ENCODE measurements at regions not wholly inside any gene's neighbourhood (a gene's known extent, or its start where the extent isn't known, plus 50 kb on each side); places are given as distances from the start of the nearest gene placed in this dataset.

DNA sequence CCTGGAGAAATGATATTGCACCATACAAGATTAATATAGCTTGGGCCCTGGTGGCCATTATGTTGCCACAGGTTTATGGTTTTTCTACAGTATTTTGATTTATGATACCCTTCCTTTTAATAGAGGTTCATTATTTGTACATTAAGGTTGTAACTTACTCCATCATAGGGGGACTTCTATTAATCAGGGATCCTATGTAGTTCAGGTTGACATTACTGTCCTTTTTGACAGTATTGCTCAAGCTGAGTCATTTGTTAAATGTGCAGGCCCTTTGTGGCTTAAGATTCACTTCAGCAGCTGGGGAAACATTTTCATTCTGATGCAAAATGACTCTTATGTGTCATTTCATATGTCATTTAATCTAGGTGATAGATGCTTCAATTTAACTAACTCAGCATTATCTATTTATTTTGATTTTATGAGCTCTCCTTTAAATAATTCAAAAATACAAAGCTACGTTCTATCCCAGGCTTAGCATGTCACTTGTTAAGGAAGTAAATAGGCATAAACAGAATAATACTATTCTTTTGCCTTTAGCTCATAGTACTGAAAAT is 686.9 kb upstream of the NCAM2 start:
- ATAC-seq (ENCODE audit: low FRiP score in 2 of 2) (no peak), DNase-seq (no peak)
- Histone ChIP-seq H3K27ac (no peak overlapping the region), H3K4me3 (no peak overlapping the region), H3K27me3 (no peaks in the 10 kb centered on the region), H3K4me1 (no peaks in the 10 kb centered on the region), H3K9me3 (peaks cover 0 to 9% (median 0%) of the 10 kb centered on the region in 4 donors), H3K36me3 (no peaks in the 10 kb centered on the region)
- WGBS, 2 donors = 72 to 74% methylated on average over 1 of the region's 1 CpG
- TF ChIP-seq EP300 (IDR thresholded peaks at IDR 0.05) (no peak), POLR2AphosphoS5 (IDR thresholded peaks at IDR 0.05) (no peak), POLR2A (IDR thresholded peaks at IDR 0.05) (no peak), CTCF (IDR thresholded peaks at IDR 0.05) (no peak)

- Histone ChIP-seq H3K36me3 (no peaks in the 10 kb centered on the region), H3K27ac (no peak overlapping the region), H3K4me1 (no peaks in the 10 kb centered on the region), H3K27me3 (no peaks in the 10 kb centered on the region), H3K9me3 (peaks cover 0 to 9% (median 0%) of the 10 kb centered on the region in 4 donors), H3K4me3 (no peak overlapping the region)
- DNase-seq (no peak), ATAC-seq (ENCODE audit: low FRiP score in 2 of 2) (no peak)
- 83 to 90% methylated on average over 3 of the region's 3 CpGs for WGBS, 2 donors
- TF ChIP-seq CTCF (IDR thresholded peaks at IDR 0.05) (no peak), POLR2AphosphoS5 (IDR thresholded peaks at IDR 0.05) (no peak), EP300 (IDR thresholded peaks at IDR 0.05) (no peak), POLR2A (IDR thresholded peaks at IDR 0.05) (no peak)
Measured at GRCh38 chr21:20313013-20313412, 685.2 kb upstream of the NCAM2 start.

DNA sequence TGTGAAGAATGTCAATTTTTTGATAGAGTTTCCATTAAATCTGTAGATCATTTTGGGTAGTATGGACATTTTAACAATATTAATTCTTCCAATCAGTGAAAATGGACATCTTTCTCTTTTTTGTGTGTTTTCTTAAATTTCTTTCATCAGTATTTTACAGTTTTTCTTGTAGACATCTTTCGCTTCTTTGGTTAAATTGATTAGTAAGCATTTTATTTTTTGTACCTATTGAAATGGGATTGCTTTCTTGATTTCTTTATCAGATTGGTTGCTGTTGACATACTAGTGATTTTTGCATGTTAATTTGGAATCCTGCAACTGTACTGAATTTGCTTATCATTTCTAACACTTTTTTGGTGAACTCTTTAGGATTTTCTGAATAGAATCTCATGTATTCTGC is 683.2 kb upstream of the NCAM2 start:
- no peak overlapping the region for H3K27ac ChIP-seq
- H3K4me1 ChIP-seq = no peaks in the 10 kb centered on the region
- 90 to 92% methylated on average over 1 of the region's 1 CpG for WGBS, 2 donors
- no peak for DNase-seq
- H3K27me3 ChIP-seq = no peaks in the 10 kb centered on the region
- no peak for ATAC-seq (ENCODE audit: low FRiP score in 2 of 2)
- H3K9me3 ChIP-seq = peaks cover 0 to 9% (median 0%) of the 10 kb centered on the region in 4 donors
- H3K36me3 ChIP-seq = no peaks in the 10 kb centered on the region
- no peak for TF ChIP-seq POLR2AphosphoS5 (IDR thresholded peaks at IDR 0.05)
- no peak for TF ChIP-seq EP300 (IDR thresholded peaks at IDR 0.05)
- no peak for TF ChIP-seq POLR2A (IDR thresholded peaks at IDR 0.05)
- no peak overlapping the region for H3K4me3 ChIP-seq

- Histone ChIP-seq H3K36me3 (no peaks in the 10 kb centered on the region), H3K27ac (no peak overlapping the region), H3K9me3 (no peaks in the 10 kb centered on the region), H3K4me3 (no peak overlapping the region), H3K27me3 (no peaks in the 10 kb centered on the region), H3K4me1 (no peaks in the 10 kb centered on the region)
- ATAC-seq (ENCODE audit: low FRiP score in 2 of 2) = no peak
- 94 to 99% methylated on average over 6 of the region's 6 CpGs for whole genome bisulfite sequencing, 2 donors
- TF ChIP-seq CTCF (IDR thresholded peaks at IDR 0.05) (no peak), EP300 (IDR thresholded peaks at IDR 0.05) (no peak), POLR2A (IDR thresholded peaks at IDR 0.05) (no peak), POLR2AphosphoS5 (IDR thresholded peaks at IDR 0.05) (no peak)
- DNase-seq = no peak
Measured at GRCh38 chr21:20329636-20330035, 668.6 kb upstream of the NCAM2 start.

DNA sequence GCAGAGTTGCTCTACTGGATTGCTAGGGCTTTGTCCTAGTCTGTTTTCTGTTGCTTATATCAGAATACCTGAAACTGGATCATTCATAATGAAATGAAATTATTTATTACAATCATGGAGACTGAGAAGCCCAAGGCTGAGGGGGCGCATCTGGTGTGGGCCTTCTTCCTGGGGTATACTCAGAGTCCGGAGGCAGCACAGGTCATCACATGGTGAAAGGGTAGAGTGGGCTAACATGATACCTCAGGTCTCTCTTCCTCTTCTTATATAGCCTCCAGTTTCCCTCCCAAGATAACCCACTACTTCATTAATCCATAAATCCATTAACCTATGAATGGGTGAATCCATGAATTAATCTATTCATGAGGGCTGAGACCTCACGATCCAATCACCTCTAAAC is 667.6 kb upstream of the NCAM2 start:
- no peaks in the 10 kb centered on the region for H3K27me3 ChIP-seq
- H3K27ac ChIP-seq = no peak overlapping the region
- no peak overlapping the region for H3K4me3 ChIP-seq
- DNase-seq = no peak
- H3K36me3 ChIP-seq = no peaks in the 10 kb centered on the region
- TF ChIP-seq EP300 (IDR thresholded peaks at IDR 0.05) (no peak), CTCF (IDR thresholded peaks at IDR 0.05) (no peak), POLR2A (IDR thresholded peaks at IDR 0.05) (no peak), POLR2AphosphoS5 (IDR thresholded peaks at IDR 0.05) (no peak)
- WGBS, 2 donors = 91 to 100% methylated on average over 3 of the region's 3 CpGs
- no peaks in the 10 kb centered on the region for H3K4me1 ChIP-seq
- ATAC-seq (ENCODE audit: low FRiP score in 2 of 2) = no peak
- no peaks in the 10 kb centered on the region for H3K9me3 ChIP-seq
